ENCODE measurements at regions not wholly inside any gene's neighbourhood (a gene's known extent, or its start where the extent isn't known, plus 50 kb on each side); places are given as distances from the start of the nearest gene placed in this dataset.

- ATAC-seq, result no peak
- no peak for DNase-seq (ENCODE audit: low spot score)
- Histone ChIP-seq H3K4me2 (no peak overlapping the region), H2AFZ (no peak overlapping the region), H3K4me1 (ENCODE audit: insufficient read depth) (no peaks in the 10 kb centered on the region), H4K20me1 (replicated peaks; ENCODE audit: insufficient read depth) (no peaks in the 10 kb centered on the region), H3K79me2 (replicated peaks; ENCODE audit: insufficient read depth) (no peaks in the 10 kb centered on the region), H3K9me2 (ENCODE audit: insufficient read depth) (no peaks in the 10 kb centered on the region), H3F3A (replicated peaks; ENCODE audit: low read depth) (no peaks in the 10 kb centered on the region), H3K27me3 (ENCODE audit: insufficient read depth) (no peaks in the 10 kb centered on the region), H3K4me3 (no peak overlapping the region), H3K27ac (ENCODE audit: low read depth) (no peak overlapping the region), H3K36me3 (ENCODE audit: insufficient read depth) (no peaks in the 10 kb centered on the region)
- peaks cover 6% of the 10 kb centered on the region; the same call in 2 of the 3 replicates for H3K9me3 Mint-ChIP-seq
- TF ChIP-seq REST (IDR thresholded peaks at IDR 0.05; ENCODE audit: unreplicated experiment), result no peak
- TF ChIP-seq POLR2AphosphoS5 (IDR thresholded peaks at IDR 0.05; ENCODE audit: low read depth), result no peak
- TF ChIP-seq ZNF462 (CRISPR knock-in tag; IDR thresholded peaks at IDR 0.05), result no peak
- TF ChIP-seq ETS1 (IDR thresholded peaks at IDR 0.05), result no peak
- TF ChIP-seq STAT1 (IDR thresholded peaks at IDR 0.05; ENCODE audit: unreplicated experiment), result no peak
- no peak for TF ChIP-seq ZNF331 (CRISPR knock-in tag; IDR thresholded peaks at IDR 0.05; ENCODE audit: low read depth)
- no peak for TF ChIP-seq ZNF114 (CRISPR knock-in tag; IDR thresholded peaks at IDR 0.05)
- TF ChIP-seq JUNB (IDR thresholded peaks at IDR 0.05; ENCODE audit: unreplicated experiment), result no peak
- TF ChIP-seq CTCF (conservative IDR thresholded peaks at IDR 0.05; ENCODE audit: low read depth in 2 of 2), result no peak
- no peak for TF ChIP-seq CREB1 (CRISPR knock-in tag; IDR thresholded peaks at IDR 0.05; ENCODE audit: low read depth)
- TF ChIP-seq NANOG (IDR thresholded peaks at IDR 0.05; ENCODE audit: borderline replicate concordance), result no peak
- no peak for TF ChIP-seq EZH2phosphoT487 (IDR thresholded peaks at IDR 0.05; ENCODE audit: unreplicated experiment)
- no peak overlapping the region for H3K4me3 Mint-ChIP-seq
- H3K27me3 Mint-ChIP-seq (ENCODE audit: insufficient read depth, low read depth, poor library complexity), result peaks cover 2% of the 10 kb centered on the region
- no peaks in the 10 kb centered on the region for H3K36me3 Mint-ChIP-seq (ENCODE audit: low read depth)
- H3K4me1 Mint-ChIP-seq, result no peaks in the 10 kb centered on the region
- H3K27ac Mint-ChIP-seq, result no peak overlapping the region
Observed at GRCh38 chr16:60459463-60459862, 1576.8 kb downstream of the CDH8 start.
